Erythroblast (primary cell): ENCODE measurements at regions not wholly inside any gene's neighbourhood (a gene's known extent, or its start where the extent isn't known, plus 50 kb on each side); places are given as distances from the start of the nearest gene placed in this dataset.

Experiments used
- DNase-seq, 2 experiments: peaks; one replicate each; lab custom pipeline; 2025; lab: John Stamatoyannopoulos, UW
- GATA1 ChIP-seq: IDR thresholded peaks from 2 replicates; pipeline ENCODE4 v1.6.1; 2011; ENCODE audit warnings: low read depth, mild to moderate bottlenecking, control low read depth, low read length, moderate library complexity
- POLR2A ChIP-seq: IDR thresholded peaks from 2 replicates; pipeline ENCODE4 v1.6.1; 2011; ENCODE audit warnings: mild to moderate bottlenecking, low read length

- DNase-seq, result no peak
- TF ChIP-seq POLR2A (no peak), GATA1 (no peak)
Measured at GRCh38 chr17:77579682-77580081, 378.8 kb upstream of the TNRC6C start.

- DNase-seq, result no peak
- TF ChIP-seq POLR2A, result no peak
- no peak for TF ChIP-seq GATA1
Measured at GRCh38 chr17:77580531-77581270, 377.8 kb upstream of the TNRC6C start.

GRCh38 chr17:77581480-77581879, 377.0 kb upstream of the TNRC6C start:
- no peak for DNase-seq
- TF ChIP-seq GATA1 (no peak), POLR2A (no peak)

GRCh38 chr17:77585142-77585860, 373.2 kb upstream of the TNRC6C start:
- no peak for TF ChIP-seq POLR2A
- no peak for DNase-seq

- no peak for DNase-seq
- TF ChIP-seq POLR2A, result no peak
- TF ChIP-seq GATA1, result no peak
Measured at GRCh38 chr17:77590951-77591735, 367.4 kb upstream of the TNRC6C start.

GRCh38 chr17:77592106-77592865, 366.2 kb upstream of the TNRC6C start:
- no peak for TF ChIP-seq POLR2A
- no peak for DNase-seq

- no peak for DNase-seq
- TF ChIP-seq POLR2A (no peak), GATA1 (no peak)
Measured at GRCh38 chr17:77593081-77593480, 365.4 kb upstream of the TNRC6C start.

GRCh38 chr17:77594416-77595209, 363.9 kb upstream of the TNRC6C start:
- no peak for DNase-seq
- TF ChIP-seq GATA1, result no peak
- no peak for TF ChIP-seq POLR2A

- no peak for DNase-seq
Measured at GRCh38 chr17:77596491-77597417, 361.7 kb upstream of the TNRC6C start.

GRCh38 chr17:77597418-77598240, 360.9 kb upstream of the TNRC6C start:
- no peak for DNase-seq

More at GRCh38 chr17:77596491-77597417, 361.7 kb upstream of the TNRC6C start:
- TF ChIP-seq POLR2A (no peak), GATA1 (no peak)

GRCh38 chr17:77598241-77598620, 360.3 kb upstream of the TNRC6C start:
- no peak for DNase-seq
- TF ChIP-seq GATA1, result no peak
- TF ChIP-seq POLR2A, result no peak

More at GRCh38 chr17:77597418-77598240, 360.9 kb upstream of the TNRC6C start:
- TF ChIP-seq POLR2A (no peak), GATA1 (no peak)
